SK-N-SH (cell line): ENCODE measurements at regions not wholly inside any gene's neighbourhood (a gene's known extent, or its start where the extent isn't known, plus 50 kb on each side); places are given as distances from the start of the nearest gene placed in this dataset.

Experiments used
- CTCF ChIA-PET: fragments of 300-600, 350-600 bp; formaldehyde crosslinking; extraction: SDS; loops from one replicate; lab custom pipeline; 2021; lab: Yijun Ruan, JAX
- POLR2A ChIA-PET: fragments of 350-600 bp; sonication (Branson Sonifier 250); formaldehyde crosslinking; extraction: SDS; loops from one replicate; lab custom pipeline; 2020; ENCODE audit warnings: antibody characterized with exemption, inconsistent platforms; lab: Yijun Ruan, JAX
- DNase-seq: peaks from one replicate; pipeline ENCODE4 v3.0.0; 2012
- H2AFZ ChIP-seq: fragments of 200-600 bp; sonication (generic); 2 replicates; pipeline ENCODE4 v1.8.1; 2016; ENCODE audit warnings: antibody characterized with exemption, mild to moderate bottlenecking, low read depth
- H3F3A ChIP-seq: fragments of 200-600 bp; sonication (generic); replicated peaks from 2 replicates; pipeline ENCODE3; 2016; ENCODE audit warnings: antibody characterized with exemption, mild to moderate bottlenecking; ENCODE audit not compliant: insufficient read depth
- H3K27ac ChIP-seq, 2 experiments: fragments of 200-500 bp in 1 of 2; fragments of 200-600 bp in 1 of 2; sonication (Bioruptor generic) in 1 of 2; sonication (generic), shearing (Covaris generic) in 1 of 2; 2 replicates each; pipeline versions ENCODE4 v1.5.1 to v1.6.1; 2014 to 2016; ENCODE audit warnings: low read depth in 2 of 2, inconsistent platforms in 1 of 2, low read length in 1 of 2, mild to moderate bottlenecking in 1 of 2, mixed read lengths in 1 of 2
- H3K27me3 ChIP-seq: fragments of 200-600 bp; sonication (generic), shearing (Covaris generic); 2 replicates; pipeline ENCODE4 v1.6.1; 2016; ENCODE audit warnings: mixed run types; ENCODE audit not compliant: insufficient read depth
- H3K36me3 ChIP-seq, 2 experiments: fragments of 200-500 bp in 1 of 2; fragments of 200-600 bp in 1 of 2; sonication (Bioruptor generic) in 1 of 2; sonication (generic) in 1 of 2; replicated peaks in 1 of 2; 2 replicates each; pipeline versions ENCODE3 to v1.5.1; 2014 to 2016; ENCODE audit warnings: low read length in 1 of 2, mild to moderate bottlenecking in 1 of 2; ENCODE audit not compliant: insufficient read depth in 2 of 2, control insufficient read depth in 1 of 2
- H3K4me1 ChIP-seq, 2 experiments: fragments of 200-500 bp in 1 of 2; fragments of 200-600 bp in 1 of 2; sonication (Bioruptor generic) in 1 of 2; sonication (generic), shearing (Covaris generic) in 1 of 2; 2 replicates each; pipeline versions ENCODE4 v1.5.1 to v1.6.1; 2014 to 2016; ENCODE audit warnings: low read depth in 1 of 2, low read length in 1 of 2, mixed run types in 1 of 2; ENCODE audit not compliant: insufficient read depth in 2 of 2, control insufficient read depth in 1 of 2
- H3K4me2 ChIP-seq: fragments of 200-600 bp; sonication (generic), shearing (Covaris generic); 2 replicates; pipeline ENCODE4 v1.6.1; 2017; ENCODE audit warnings: mixed run types
- H3K4me3 ChIP-seq, 2 experiments: fragments of 200-500 bp in 1 of 2; fragments of 200-600 bp in 1 of 2; sonication (Bioruptor generic) in 1 of 2; sonication (generic), shearing (Covaris generic) in 1 of 2; 2 replicates each; pipeline versions ENCODE4 v1.5.1 to v1.8.1; 2014 to 2016; ENCODE audit warnings: low read depth in 2 of 2, inconsistent platforms in 1 of 2, low read length in 1 of 2, mild to moderate bottlenecking in 1 of 2, mixed read lengths in 1 of 2, moderate library complexity in 1 of 2
- H3K79me2 ChIP-seq: fragments of 200-600 bp; sonication (generic); 2 replicates; pipeline ENCODE4 v1.8.1; 2017; ENCODE audit warnings: mild to moderate bottlenecking; ENCODE audit not compliant: insufficient read depth
- H3K9ac ChIP-seq: fragments of 200-600 bp; sonication (generic); 2 replicates; pipeline ENCODE4 v1.6.1; 2017; ENCODE audit warnings: mixed run types
- H3K9me2 ChIP-seq: fragments of 200-600 bp; sonication (generic); 2 replicates; pipeline ENCODE4 v1.6.1; 2017; ENCODE audit warnings: mixed run types
- H3K9me3 ChIP-seq: fragments of 200-600 bp; sonication (generic); 2 replicates; pipeline ENCODE4 v1.6.1; 2017; ENCODE audit warnings: mixed run types, mild to moderate bottlenecking, moderate library complexity
- H4K20me1 ChIP-seq: fragments of 200-600 bp; sonication (generic); 2 replicates; pipeline ENCODE4 v1.6.1; 2017; ENCODE audit warnings: mild to moderate bottlenecking, mixed run types; ENCODE audit not compliant: insufficient read depth
- CHD2 ChIP-seq: fragments of 150-350 bp; IDR thresholded peaks from 2 replicates; pipeline ENCODE4 v1.6.1; 2018; ENCODE audit warnings: low read length; ENCODE audit not compliant: partially characterized antibody
- EP300 ChIP-seq, 2 experiments: IDR thresholded peaks; 2 replicates each; pipeline versions ENCODE4 v1.4.0 to v1.6.1; 2012; ENCODE audit warnings: borderline replicate concordance in 1 of 2, low read depth in 1 of 2, low read length in 1 of 2
- EZH2phosphoT487 ChIP-seq: fragments of 200-600 bp; sonication (generic); IDR thresholded peaks from 2 replicates; pipeline ENCODE4 v1.6.1; 2017; ENCODE audit warnings: low read depth, mixed run types, mild to moderate bottlenecking, antibody characterized with exemption, moderate library complexity, borderline replicate concordance
- FOSL2 ChIP-seq: IDR thresholded peaks from 2 replicates; pipeline ENCODE4 v1.4.0; 2012; ENCODE audit warnings: low read depth, mild to moderate bottlenecking, moderate library complexity, borderline replicate concordance
- FOXM1 ChIP-seq: IDR thresholded peaks from 2 replicates; pipeline ENCODE4 v1.4.0; 2012; ENCODE audit warnings: low read depth, mild to moderate bottlenecking
- GATA2 ChIP-seq: sonication (generic); formaldehyde crosslinking; IDR thresholded peaks from 2 replicates; pipeline ENCODE4 v1.5.0; 2020; ENCODE audit warnings: mild to moderate bottlenecking, missing genetic modification reagents
- MEF2A ChIP-seq: IDR thresholded peaks from 2 replicates; pipeline ENCODE4 v1.4.0; 2012; ENCODE audit warnings: low read depth, borderline replicate concordance
- NFIC ChIP-seq: IDR thresholded peaks from 2 replicates; pipeline ENCODE4 v1.4.0; 2012; ENCODE audit warnings: borderline replicate concordance
- RCOR1 ChIP-seq: fragments of 150-350 bp; IDR thresholded peaks from 2 replicates; pipeline ENCODE4 v1.6.1; 2017; ENCODE audit warnings: antibody characterized with exemption, low read length
- RFX5 ChIP-seq: IDR thresholded peaks from 2 replicates; pipeline ENCODE4 v1.6.1; 2012; ENCODE audit warnings: mild to moderate bottlenecking, improper control_type of control experiment, low read length
- TAF1 ChIP-seq: IDR thresholded peaks from 2 replicates; pipeline ENCODE4 v1.6.1; 2012; ENCODE audit warnings: low read depth, mild to moderate bottlenecking, low read length, moderate library complexity, borderline replicate concordance
- TCF12 ChIP-seq: IDR thresholded peaks from 2 replicates; pipeline ENCODE4 v1.4.0; 2012
- TEAD4 ChIP-seq: IDR thresholded peaks from 2 replicates; pipeline ENCODE4 v1.4.0; 2012; ENCODE audit warnings: mild to moderate bottlenecking, borderline replicate concordance; ENCODE audit not compliant: insufficient read depth
- YY1 ChIP-seq: IDR thresholded peaks from 2 replicates; pipeline ENCODE4 v1.4.0; 2012; ENCODE audit warnings: low read depth, mild to moderate bottlenecking
- WGBS: methylation state at CpG from one replicate; pipeline ENCODE4 v1.1.6; 2017; ENCODE audit warnings: low lambda C conversion rate; 5-methylcytosine and 5-hydroxymethylcytosine counted together
- TF ChIP-seq, protein P1 (sequence below): IDR thresholded peaks from 2 replicates; pipeline ENCODE4 v1.4.0; 2012; ENCODE audit warnings: low read depth, borderline replicate concordance
- TF ChIP-seq, protein P2 (sequence below): fragments of 200-600 bp; sonication (generic); IDR thresholded peaks from 2 replicates; pipeline ENCODE4 v1.6.1; 2017; ENCODE audit warnings: antibody characterized with exemption, mild to moderate bottlenecking, moderate library complexity
- TF ChIP-seq, protein P3 (sequence below): fragments of 150-350 bp; IDR thresholded peaks from 2 replicates; pipeline ENCODE4 v1.6.1; 2016; ENCODE audit warnings: mild to moderate bottlenecking, low read depth, low read length
- TF ChIP-seq, protein P4 (sequence below): IDR thresholded peaks from 2 replicates; pipeline ENCODE4 v1.4.0; 2012; ENCODE audit warnings: low read depth, borderline replicate concordance

DNA sequence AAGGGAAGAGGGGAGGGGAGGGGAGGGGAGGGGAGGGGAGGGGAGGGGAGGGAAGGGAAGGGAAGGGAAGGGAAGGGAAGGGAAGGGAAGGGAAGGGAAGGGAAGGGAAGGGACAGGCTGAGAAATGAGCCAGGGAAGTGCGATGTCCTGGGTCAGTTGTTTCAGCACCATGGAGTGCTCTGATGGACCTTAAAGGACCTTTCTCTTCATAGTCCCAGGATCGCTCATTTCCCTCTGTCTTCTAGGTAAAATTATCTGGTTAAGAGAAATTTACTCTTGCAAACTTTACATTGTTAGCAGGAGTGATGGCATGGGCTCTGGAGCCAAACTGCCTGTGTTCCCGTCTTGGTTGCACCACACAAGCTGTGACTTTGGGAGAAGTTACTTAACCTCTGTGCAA is 357.8 kb downstream of the MATN1 start:
- DNase-seq, result no peak
- Histone ChIP-seq H3K4me1 (peaks cover 0 to 4% of the 10 kb centered on the region in 2 experiments; a peak in 1 of 4 replicates), H3K4me2 (no peak overlapping the region), H3K9me2 (no peaks in the 10 kb centered on the region), H3K27me3 (no peaks in the 10 kb centered on the region), H3K4me3 (no peak overlapping the region), H3K36me3 (no peaks in the 10 kb centered on the region), H4K20me1 (no peaks in the 10 kb centered on the region), H2AFZ (no peak overlapping the region), H3K9me3 (no peaks in the 10 kb centered on the region), H3K27ac (no peak overlapping the region), H3K79me2 (no peaks in the 10 kb centered on the region), H3F3A (no peaks in the 10 kb centered on the region), H3K9ac (no peak overlapping the region)
- CTCF ChIA-PET, result interaction anchor here (1.2 to 10.6 kb wide), 3 partner anchors 12 to 254 kb away, joined by 3 to 75 read pairs (median 6); no protein-coding TSS in a partner anchor
- 55% methylated on average over 3 of the region's 3 CpGs for WGBS
- POLR2A ChIA-PET, result no interaction called here
- TF ChIP-seq EZH2phosphoT487 (no peak), EP300 (IDR thresholded peaks at IDR 0.05; ENCODE audit: borderline replicate concordance in 1 of 2, low read depth in 1 of 2, low read length in 1 of 2) (no peak), YY1 (no peak), FOSL2 (no peak), FOXM1 (no peak), RCOR1 (no peak)

DNA sequence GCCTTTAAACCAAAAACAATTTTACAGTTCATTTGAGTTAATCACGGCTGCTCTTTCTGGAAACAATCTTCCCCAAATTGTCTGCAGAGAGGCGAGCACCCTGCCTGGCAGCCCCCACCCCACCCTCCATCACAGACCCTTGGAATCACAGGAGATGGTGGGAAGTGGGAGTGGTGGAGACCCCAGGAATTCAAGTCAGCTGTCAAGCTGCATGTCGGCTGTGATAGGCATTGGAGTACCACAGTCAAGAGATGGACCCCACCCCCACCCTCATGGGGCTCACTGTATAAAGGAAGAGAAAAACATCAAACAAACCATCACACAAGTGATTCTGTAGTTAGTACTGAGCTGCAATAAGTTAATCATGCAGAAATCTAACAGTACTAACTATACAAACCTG is 360.4 kb downstream of the MATN1 start:
- no peak overlapping the region for H3K27ac ChIP-seq
- H3K36me3 ChIP-seq, result no peaks in the 10 kb centered on the region
- H3K9ac ChIP-seq, result no peak overlapping the region
- no peak for TF ChIP-seq FOSL2
- no peak for TF ChIP-seq EZH2phosphoT487
- TF ChIP-seq RCOR1, result no peak
- no peak for TF ChIP-seq TEAD4
- TF ChIP-seq MEF2A, result no peak
- TF ChIP-seq, protein P1, sequence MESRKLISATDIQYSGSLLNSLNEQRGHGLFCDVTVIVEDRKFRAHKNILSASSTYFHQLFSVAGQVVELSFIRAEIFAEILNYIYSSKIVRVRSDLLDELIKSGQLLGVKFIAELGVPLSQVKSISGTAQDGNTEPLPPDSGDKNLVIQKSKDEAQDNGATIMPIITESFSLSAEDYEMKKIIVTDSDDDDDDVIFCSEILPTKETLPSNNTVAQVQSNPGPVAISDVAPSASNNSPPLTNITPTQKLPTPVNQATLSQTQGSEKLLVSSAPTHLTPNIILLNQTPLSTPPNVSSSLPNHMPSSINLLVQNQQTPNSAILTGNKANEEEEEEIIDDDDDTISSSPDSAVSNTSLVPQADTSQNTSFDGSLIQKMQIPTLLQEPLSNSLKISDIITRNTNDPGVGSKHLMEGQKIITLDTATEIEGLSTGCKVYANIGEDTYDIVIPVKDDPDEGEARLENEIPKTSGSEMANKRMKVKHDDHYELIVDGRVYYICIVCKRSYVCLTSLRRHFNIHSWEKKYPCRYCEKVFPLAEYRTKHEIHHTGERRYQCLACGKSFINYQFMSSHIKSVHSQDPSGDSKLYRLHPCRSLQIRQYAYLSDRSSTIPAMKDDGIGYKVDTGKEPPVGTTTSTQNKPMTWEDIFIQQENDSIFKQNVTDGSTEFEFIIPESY, result no peak
- TF ChIP-seq RFX5, result no peak
- no peak for TF ChIP-seq NFIC
- no peak for TF ChIP-seq YY1
- no peak for TF ChIP-seq TCF12
- TF ChIP-seq CHD2, result no peak
- no peak for TF ChIP-seq GATA2 (CRISPR knock-in tag)
- no peak for TF ChIP-seq TAF1
- TF ChIP-seq, protein P2, sequence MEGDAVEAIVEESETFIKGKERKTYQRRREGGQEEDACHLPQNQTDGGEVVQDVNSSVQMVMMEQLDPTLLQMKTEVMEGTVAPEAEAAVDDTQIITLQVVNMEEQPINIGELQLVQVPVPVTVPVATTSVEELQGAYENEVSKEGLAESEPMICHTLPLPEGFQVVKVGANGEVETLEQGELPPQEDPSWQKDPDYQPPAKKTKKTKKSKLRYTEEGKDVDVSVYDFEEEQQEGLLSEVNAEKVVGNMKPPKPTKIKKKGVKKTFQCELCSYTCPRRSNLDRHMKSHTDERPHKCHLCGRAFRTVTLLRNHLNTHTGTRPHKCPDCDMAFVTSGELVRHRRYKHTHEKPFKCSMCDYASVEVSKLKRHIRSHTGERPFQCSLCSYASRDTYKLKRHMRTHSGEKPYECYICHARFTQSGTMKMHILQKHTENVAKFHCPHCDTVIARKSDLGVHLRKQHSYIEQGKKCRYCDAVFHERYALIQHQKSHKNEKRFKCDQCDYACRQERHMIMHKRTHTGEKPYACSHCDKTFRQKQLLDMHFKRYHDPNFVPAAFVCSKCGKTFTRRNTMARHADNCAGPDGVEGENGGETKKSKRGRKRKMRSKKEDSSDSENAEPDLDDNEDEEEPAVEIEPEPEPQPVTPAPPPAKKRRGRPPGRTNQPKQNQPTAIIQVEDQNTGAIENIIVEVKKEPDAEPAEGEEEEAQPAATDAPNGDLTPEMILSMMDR, result no peak
- TF ChIP-seq, protein P3, sequence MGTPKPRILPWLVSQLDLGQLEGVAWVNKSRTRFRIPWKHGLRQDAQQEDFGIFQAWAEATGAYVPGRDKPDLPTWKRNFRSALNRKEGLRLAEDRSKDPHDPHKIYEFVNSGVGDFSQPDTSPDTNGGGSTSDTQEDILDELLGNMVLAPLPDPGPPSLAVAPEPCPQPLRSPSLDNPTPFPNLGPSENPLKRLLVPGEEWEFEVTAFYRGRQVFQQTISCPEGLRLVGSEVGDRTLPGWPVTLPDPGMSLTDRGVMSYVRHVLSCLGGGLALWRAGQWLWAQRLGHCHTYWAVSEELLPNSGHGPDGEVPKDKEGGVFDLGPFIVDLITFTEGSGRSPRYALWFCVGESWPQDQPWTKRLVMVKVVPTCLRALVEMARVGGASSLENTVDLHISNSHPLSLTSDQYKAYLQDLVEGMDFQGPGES, result no peak
- TF ChIP-seq, protein P4, sequence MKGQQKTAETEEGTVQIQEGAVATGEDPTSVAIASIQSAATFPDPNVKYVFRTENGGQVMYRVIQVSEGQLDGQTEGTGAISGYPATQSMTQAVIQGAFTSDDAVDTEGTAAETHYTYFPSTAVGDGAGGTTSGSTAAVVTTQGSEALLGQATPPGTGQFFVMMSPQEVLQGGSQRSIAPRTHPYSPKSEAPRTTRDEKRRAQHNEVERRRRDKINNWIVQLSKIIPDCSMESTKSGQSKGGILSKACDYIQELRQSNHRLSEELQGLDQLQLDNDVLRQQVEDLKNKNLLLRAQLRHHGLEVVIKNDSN, result no peak
- no peak for TF ChIP-seq EP300 (IDR thresholded peaks at IDR 0.05; ENCODE audit: borderline replicate concordance in 1 of 2, low read depth in 1 of 2, low read length in 1 of 2)
- no peak overlapping the region for H2AFZ ChIP-seq
- no peak overlapping the region for H3K4me3 ChIP-seq
- 33% methylated on average over 3 of the region's 3 CpGs for WGBS
- no peaks in the 10 kb centered on the region for H3K9me3 ChIP-seq
- no peaks in the 10 kb centered on the region for H3K27me3 ChIP-seq
- H3F3A ChIP-seq, result no peaks in the 10 kb centered on the region
- no peaks in the 10 kb centered on the region for H3K79me2 ChIP-seq
- H3K4me2 ChIP-seq, result no peak overlapping the region
- H4K20me1 ChIP-seq, result no peaks in the 10 kb centered on the region
- no peaks in the 10 kb centered on the region for H3K9me2 ChIP-seq
- ChIA-PET CTCF (interaction anchor here (1.0 to 10.6 kb wide), 3 partner anchors 9 to 17 kb away, joined by 3 to 75 read pairs (median 8); no protein-coding TSS in a partner anchor), POLR2A (no interaction called here)
- DNase-seq, result no peak
- H3K4me1 ChIP-seq, result peaks cover 0 to 4% of the 10 kb centered on the region in 2 experiments; a peak in 1 of 4 replicates
